Activated T-helper 17 cell treated with anti-CD3 and anti-CD28 coated beads, Interleukin-2, amount 50 U/mL, for 72 hours (primary cell): ENCODE measurements at regions not wholly inside any gene's neighbourhood (a gene's known extent, or its start where the extent isn't known, plus 50 kb on each side); places are given as distances from the start of the nearest gene placed in this dataset.

Source experiments
- ATAC-seq: fragments of 150-1000 bp; cut with Tn5 transposase; replicated peaks from 2 replicates; pipeline ENCODE4 v1.10.0; 2021; ENCODE audit warnings: mild to moderate bottlenecking, moderate library complexity
- H3K27ac Mint-ChIP-seq: one replicate; pipeline ENCODE4 v1.8.0; 2022; ENCODE audit warnings: mixed read lengths
- H3K27me3 Mint-ChIP-seq: one replicate; pipeline ENCODE4 v1.8.0; 2022; ENCODE audit warnings: mixed read lengths
- H3K36me3 Mint-ChIP-seq: one replicate; pipeline ENCODE4 v1.8.0; 2022; ENCODE audit warnings: low read depth, mild to moderate bottlenecking, mixed read lengths
- H3K4me1 Mint-ChIP-seq: one replicate; pipeline ENCODE4 v1.8.0; 2022; ENCODE audit warnings: mixed read lengths
- H3K4me3 Mint-ChIP-seq: one replicate; pipeline ENCODE4 v1.8.0; 2022; ENCODE audit warnings: mild to moderate bottlenecking, mixed read lengths
- H3K9me3 Mint-ChIP-seq: one replicate; pipeline ENCODE4 v1.8.0; 2022; ENCODE audit warnings: mixed read lengths

- peaks cover 7% of the 10 kb centered on the region for H3K27me3 Mint-ChIP-seq
- H3K4me1 Mint-ChIP-seq: no peaks in the 10 kb centered on the region
- H3K4me3 Mint-ChIP-seq: no peak overlapping the region
- H3K36me3 Mint-ChIP-seq: no peaks in the 10 kb centered on the region
- ATAC-seq: no peak
- H3K27ac Mint-ChIP-seq: no peak overlapping the region
- H3K9me3 Mint-ChIP-seq: no peaks in the 10 kb centered on the region
Observed at GRCh38 chr1:232682248-232682647, 52.3 kb upstream of the SIPA1L2 start.

GRCh38 chr1:232684371-232685105 is 54.6 kb upstream of the SIPA1L2 start:
- H3K4me1 Mint-ChIP-seq: no peaks in the 10 kb centered on the region
- H3K36me3 Mint-ChIP-seq: no peaks in the 10 kb centered on the region
- no peak overlapping the region for H3K27ac Mint-ChIP-seq
- H3K4me3 Mint-ChIP-seq: no peak overlapping the region
- ATAC-seq: peak; percentile 75
- peaks cover 5% of the 10 kb centered on the region for H3K9me3 Mint-ChIP-seq
- H3K27me3 Mint-ChIP-seq: peaks cover 7% of the 10 kb centered on the region

GRCh38 chr1:232686346-232686745 is 56.4 kb upstream of the SIPA1L2 start:
- H3K27me3 Mint-ChIP-seq: peaks cover 10% of the 10 kb centered on the region
- ATAC-seq: no peak

GRCh38 chr1:232687304-232687703 is 57.4 kb upstream of the SIPA1L2 start:
- Mint-ChIP-seq H3K4me3 (no peak overlapping the region), H3K36me3 (no peaks in the 10 kb centered on the region), H3K9me3 (peaks cover 5% of the 10 kb centered on the region), H3K27ac (no peak overlapping the region), H3K27me3 (peaks cover 16% of the 10 kb centered on the region), H3K4me1 (no peaks in the 10 kb centered on the region)
- ATAC-seq: no peak

More at GRCh38 chr1:232686346-232686745, 56.4 kb upstream of the SIPA1L2 start:
- no peak overlapping the region for H3K4me3 Mint-ChIP-seq
- no peaks in the 10 kb centered on the region for H3K36me3 Mint-ChIP-seq
- no peaks in the 10 kb centered on the region for H3K4me1 Mint-ChIP-seq
- peaks cover 5% of the 10 kb centered on the region for H3K9me3 Mint-ChIP-seq
- no peak overlapping the region for H3K27ac Mint-ChIP-seq

GRCh38 chr1:232687728-232688127 is 57.8 kb upstream of the SIPA1L2 start:
- no peak overlapping the region for H3K4me3 Mint-ChIP-seq
- no peaks in the 10 kb centered on the region for H3K36me3 Mint-ChIP-seq
- no peaks in the 10 kb centered on the region for H3K4me1 Mint-ChIP-seq
- H3K27me3 Mint-ChIP-seq: peaks cover 20% of the 10 kb centered on the region
- peaks cover 5% of the 10 kb centered on the region for H3K9me3 Mint-ChIP-seq
- no peak overlapping the region for H3K27ac Mint-ChIP-seq
- no peak for ATAC-seq

- H3K27me3 Mint-ChIP-seq: peaks cover 25% of the 10 kb centered on the region
- H3K4me1 Mint-ChIP-seq: no peaks in the 10 kb centered on the region
- H3K27ac Mint-ChIP-seq: no peak overlapping the region
- peaks cover 5% of the 10 kb centered on the region for H3K9me3 Mint-ChIP-seq
- H3K4me3 Mint-ChIP-seq: no peak overlapping the region
- ATAC-seq: no peak
- H3K36me3 Mint-ChIP-seq: no peaks in the 10 kb centered on the region
Observed at GRCh38 chr1:232688398-232688797, 58.5 kb upstream of the SIPA1L2 start.

- Mint-ChIP-seq H3K27ac (no peak overlapping the region), H3K4me1 (no peaks in the 10 kb centered on the region), H3K9me3 (peaks cover 5% of the 10 kb centered on the region), H3K4me3 (no peak overlapping the region), H3K36me3 (no peaks in the 10 kb centered on the region), H3K27me3 (peaks cover 27% of the 10 kb centered on the region)
- ATAC-seq: no peak
Observed at GRCh38 chr1:232689711-232690110, 59.8 kb upstream of the SIPA1L2 start.

GRCh38 chr1:232690285-232690935 is 60.5 kb upstream of the SIPA1L2 start:
- peaks cover 5% of the 10 kb centered on the region for H3K9me3 Mint-ChIP-seq
- H3K36me3 Mint-ChIP-seq: no peaks in the 10 kb centered on the region
- H3K27me3 Mint-ChIP-seq: peaks cover 27% of the 10 kb centered on the region
- no peak overlapping the region for H3K4me3 Mint-ChIP-seq
- no peak for ATAC-seq
- no peaks in the 10 kb centered on the region for H3K4me1 Mint-ChIP-seq
- no peak overlapping the region for H3K27ac Mint-ChIP-seq

- no peak overlapping the region for H3K27ac Mint-ChIP-seq
- H3K27me3 Mint-ChIP-seq: peaks cover 27% of the 10 kb centered on the region
- H3K4me1 Mint-ChIP-seq: no peaks in the 10 kb centered on the region
- H3K4me3 Mint-ChIP-seq: no peak overlapping the region
- ATAC-seq: no peak
- H3K36me3 Mint-ChIP-seq: no peaks in the 10 kb centered on the region
- H3K9me3 Mint-ChIP-seq: no peaks in the 10 kb centered on the region
Observed at GRCh38 chr1:232694475-232694874, 64.5 kb upstream of the SIPA1L2 start.

- Mint-ChIP-seq H3K4me3 (no peak overlapping the region), H3K27ac (no peak overlapping the region), H3K9me3 (no peaks in the 10 kb centered on the region), H3K4me1 (no peaks in the 10 kb centered on the region), H3K36me3 (no peaks in the 10 kb centered on the region), H3K27me3 (peaks cover 20% of the 10 kb centered on the region)
- no peak for ATAC-seq
Observed at GRCh38 chr1:232695621-232696385, 65.9 kb upstream of the SIPA1L2 start.

- H3K36me3 Mint-ChIP-seq: no peaks in the 10 kb centered on the region
- no peaks in the 10 kb centered on the region for H3K9me3 Mint-ChIP-seq
- no peak overlapping the region for H3K4me3 Mint-ChIP-seq
- H3K27ac Mint-ChIP-seq: no peak overlapping the region
- ATAC-seq: no peak
- no peaks in the 10 kb centered on the region for H3K4me1 Mint-ChIP-seq
- H3K27me3 Mint-ChIP-seq: peaks cover 20% of the 10 kb centered on the region
Observed at GRCh38 chr1:232696466-232696865, 66.5 kb upstream of the SIPA1L2 start.

- ATAC-seq: no peak
- no peaks in the 10 kb centered on the region for H3K4me1 Mint-ChIP-seq
- H3K4me3 Mint-ChIP-seq: no peak overlapping the region
- no peaks in the 10 kb centered on the region for H3K36me3 Mint-ChIP-seq
- peaks cover 14% of the 10 kb centered on the region for H3K27me3 Mint-ChIP-seq
- H3K9me3 Mint-ChIP-seq: no peaks in the 10 kb centered on the region
- no peak overlapping the region for H3K27ac Mint-ChIP-seq
Observed at GRCh38 chr1:232697187-232697822, 67.4 kb upstream of the SIPA1L2 start.

GRCh38 chr1:232699814-232700213 is 69.9 kb upstream of the SIPA1L2 start:
- H3K27ac Mint-ChIP-seq: no peak overlapping the region
- H3K4me1 Mint-ChIP-seq: peaks cover under 1% of the 10 kb centered on the region
- peaks cover 12% of the 10 kb centered on the region for H3K27me3 Mint-ChIP-seq
- peak; percentile 63 for ATAC-seq
- H3K36me3 Mint-ChIP-seq: no peaks in the 10 kb centered on the region
- no peaks in the 10 kb centered on the region for H3K9me3 Mint-ChIP-seq
- no peak overlapping the region for H3K4me3 Mint-ChIP-seq

GRCh38 chr1:232702911-232703310 is 73.0 kb upstream of the SIPA1L2 start:
- Mint-ChIP-seq H3K27ac (no peak overlapping the region), H3K9me3 (no peaks in the 10 kb centered on the region)
- ATAC-seq: no peak

More at GRCh38 chr1:232702911-232703310, 73.0 kb upstream of the SIPA1L2 start:
- H3K4me3 Mint-ChIP-seq: no peak overlapping the region
- peaks cover 5% of the 10 kb centered on the region for H3K4me1 Mint-ChIP-seq
- no peaks in the 10 kb centered on the region for H3K36me3 Mint-ChIP-seq
- H3K27me3 Mint-ChIP-seq: peaks cover 12% of the 10 kb centered on the region
